ENCODE measurements at regions not wholly inside any gene's neighbourhood (a gene's known extent, or its start where the extent isn't known, plus 50 kb on each side); places are given as distances from the start of the nearest gene placed in this dataset.

DNA sequence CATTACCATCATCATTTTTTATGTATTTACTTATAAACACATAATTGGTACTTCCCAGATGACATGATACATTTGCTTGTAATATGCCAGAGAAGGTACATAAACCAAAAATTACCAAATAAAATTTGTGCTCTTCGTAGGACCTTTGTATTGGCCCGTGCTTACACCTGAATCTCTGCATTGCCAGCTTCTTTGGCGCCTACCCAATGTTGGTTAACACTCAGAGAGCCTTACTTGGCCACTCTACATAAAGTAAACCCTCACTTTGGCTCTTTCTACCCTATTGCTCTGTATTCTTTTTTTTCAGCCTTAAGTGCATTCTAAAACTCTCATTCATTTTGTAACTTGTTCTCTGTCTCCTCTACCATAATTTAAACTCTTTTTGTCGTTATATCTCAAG, 148.1 kb upstream of the ZNF608 start:
- no peak for ATAC-seq
- Histone ChIP-seq H3K4me1 (peaks cover 0 to under 1% (median 0%) of the 10 kb centered on the region in 12 donors), H3K36me3 (no peaks in the 10 kb centered on the region), H3K27ac (no peak overlapping the region), H3K4me3 (no peak overlapping the region), H3K9me3 (peaks cover 0 to 2% (median 0%) of the 10 kb centered on the region in 12 donors), H3K27me3 (no peaks in the 10 kb centered on the region)
- intact Hi-C loops (cut with DNase I) = no loop called here
- TF ChIP-seq, protein P1, sequence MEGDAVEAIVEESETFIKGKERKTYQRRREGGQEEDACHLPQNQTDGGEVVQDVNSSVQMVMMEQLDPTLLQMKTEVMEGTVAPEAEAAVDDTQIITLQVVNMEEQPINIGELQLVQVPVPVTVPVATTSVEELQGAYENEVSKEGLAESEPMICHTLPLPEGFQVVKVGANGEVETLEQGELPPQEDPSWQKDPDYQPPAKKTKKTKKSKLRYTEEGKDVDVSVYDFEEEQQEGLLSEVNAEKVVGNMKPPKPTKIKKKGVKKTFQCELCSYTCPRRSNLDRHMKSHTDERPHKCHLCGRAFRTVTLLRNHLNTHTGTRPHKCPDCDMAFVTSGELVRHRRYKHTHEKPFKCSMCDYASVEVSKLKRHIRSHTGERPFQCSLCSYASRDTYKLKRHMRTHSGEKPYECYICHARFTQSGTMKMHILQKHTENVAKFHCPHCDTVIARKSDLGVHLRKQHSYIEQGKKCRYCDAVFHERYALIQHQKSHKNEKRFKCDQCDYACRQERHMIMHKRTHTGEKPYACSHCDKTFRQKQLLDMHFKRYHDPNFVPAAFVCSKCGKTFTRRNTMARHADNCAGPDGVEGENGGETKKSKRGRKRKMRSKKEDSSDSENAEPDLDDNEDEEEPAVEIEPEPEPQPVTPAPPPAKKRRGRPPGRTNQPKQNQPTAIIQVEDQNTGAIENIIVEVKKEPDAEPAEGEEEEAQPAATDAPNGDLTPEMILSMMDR (IDR thresholded peaks at IDR 0.05) = no peak
- TF ChIP-seq POLR2A (IDR thresholded peaks at IDR 0.05) = no peak
- WGBS, 4 donors = 92 to 97% (median 97%) methylated on average over 4 of the region's 4 CpGs
- DNase-seq = no peak

DNA sequence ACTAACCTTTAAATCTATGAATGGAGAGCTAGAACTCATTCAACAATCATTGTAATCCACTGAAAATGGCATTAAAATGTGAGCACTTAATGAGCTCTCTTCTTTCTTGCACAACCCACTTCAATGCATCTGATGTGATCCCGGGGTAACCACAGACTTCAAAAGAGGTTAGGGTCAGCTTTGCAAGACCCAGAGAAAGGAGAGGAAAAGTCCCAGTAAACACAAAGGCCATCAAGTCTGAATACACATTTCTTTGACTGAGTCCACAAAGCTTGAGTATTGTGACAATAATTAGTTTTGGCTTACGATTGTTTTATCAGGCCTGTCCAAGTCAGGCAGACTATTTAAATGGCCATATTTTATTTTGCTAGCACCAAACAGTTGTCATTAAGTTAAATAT, 148.8 kb upstream of the ZNF608 start:
- Histone ChIP-seq H3K4me1 (no peaks in the 10 kb centered on the region), H3K9me3 (peaks cover 0 to 2% (median 0%) of the 10 kb centered on the region in 12 donors), H3K36me3 (no peaks in the 10 kb centered on the region), H3K4me3 (no peak overlapping the region), H3K27ac (no peak overlapping the region), H3K27me3 (no peaks in the 10 kb centered on the region)
- ATAC-seq = no peak
- DNase-seq = no peak
- intact Hi-C loops (cut with DNase I) = no loop called here
- TF ChIP-seq, protein P1 (IDR thresholded peaks at IDR 0.05) = no peak
- TF ChIP-seq POLR2A (IDR thresholded peaks at IDR 0.05) = no peak
- WGBS, 4 donors = 75 to 90% (median 87%) methylated on average over 2 of the region's 2 CpGs

DNA sequence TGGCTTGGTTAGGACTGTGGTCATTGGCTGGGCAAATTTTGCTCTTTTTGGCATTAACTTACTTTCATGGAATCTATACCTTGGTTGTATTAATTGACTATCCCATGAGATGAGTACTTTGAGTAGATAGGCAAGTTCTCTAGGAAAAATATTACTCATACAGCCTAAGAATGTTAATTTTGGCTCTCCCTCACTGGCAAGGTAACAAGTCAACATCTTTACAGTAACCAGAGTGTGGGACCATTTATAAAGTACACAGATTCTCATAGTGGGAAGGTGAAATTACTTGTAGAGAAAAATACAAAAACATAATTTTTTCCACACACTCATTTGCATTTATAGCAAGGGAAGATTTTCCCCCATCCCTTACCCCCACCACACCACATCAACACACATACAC, 154.6 kb upstream of the ZNF608 start:
- no peak overlapping the region for H3K27ac ChIP-seq
- H3K27me3 ChIP-seq = no peaks in the 10 kb centered on the region
- H3K4me1 ChIP-seq = peaks cover 6 to 24% (median 20%) of the 10 kb centered on the region in 12 donors
- ATAC-seq (no peak), DNase-seq (no peak)
- no peaks in the 10 kb centered on the region for H3K36me3 ChIP-seq
- H3K4me3 ChIP-seq = no peak overlapping the region
- intact Hi-C loops (cut with DNase I) = loop anchor here in 5 of 10 donors (5.0 to 10.0 kb wide), 8 partner anchors 144 to 1206 kb away; partner anchors contain the start of gene ZNF608 (in 1 of the 5)
- no peaks in the 10 kb centered on the region for H3K9me3 ChIP-seq
- TF ChIP-seq, protein P1 (IDR thresholded peaks at IDR 0.05) = no peak
- no peak for TF ChIP-seq POLR2A (IDR thresholded peaks at IDR 0.05)

DNA sequence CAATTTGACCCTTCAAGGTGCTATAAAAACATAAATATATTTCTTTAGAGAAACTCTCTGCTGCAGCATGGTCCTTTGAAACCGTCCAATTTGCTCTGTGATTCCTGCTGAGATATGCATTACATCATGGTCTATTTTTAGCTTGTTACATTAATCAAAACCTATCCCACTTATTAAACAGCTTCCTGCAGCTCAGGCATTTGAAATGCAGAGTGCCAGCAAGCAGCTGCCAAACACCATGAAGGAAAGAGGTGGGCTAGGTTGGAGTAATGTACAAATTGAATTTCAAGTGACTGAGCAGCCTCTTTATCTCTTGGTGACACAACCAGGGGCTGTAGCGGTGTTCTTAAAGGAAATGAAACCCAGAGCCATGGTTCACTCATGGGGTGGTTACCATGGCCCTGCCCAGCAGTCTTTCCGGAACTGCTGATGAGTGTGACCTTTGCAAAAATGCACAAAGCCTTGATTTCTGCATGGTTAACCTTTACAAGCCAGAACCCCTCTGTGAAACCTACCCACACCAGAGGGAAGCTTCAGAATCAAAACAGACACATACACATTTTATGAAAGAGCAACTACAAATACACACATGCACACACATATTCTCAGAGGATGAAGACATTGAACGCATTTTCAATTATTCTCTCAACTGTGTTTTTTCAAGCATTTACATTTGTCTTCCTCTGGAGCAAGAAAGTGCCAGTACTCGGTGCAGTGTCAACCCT, 155.8 kb upstream of the ZNF608 start:
- H3K4me3 ChIP-seq = no peak overlapping the region
- TF ChIP-seq, protein P1 (IDR thresholded peaks at IDR 0.05) = no peak
- TF ChIP-seq POLR2A (IDR thresholded peaks at IDR 0.05) = no peak
- DNase-seq (no peak), ATAC-seq (peak in 3 of 4 donors; percentile 21 to 57 (median 26))
- H3K27ac ChIP-seq = no peak overlapping the region
- peaks cover 12 to 35% (median 31%) of the 10 kb centered on the region in 12 donors for H3K4me1 ChIP-seq
- 36 to 50% (median 38%) methylated on average over 5 of the region's 5 CpGs for WGBS, 4 donors
- H3K27me3 ChIP-seq = no peaks in the 10 kb centered on the region
- intact Hi-C loops (cut with DNase I) = loop anchor here in 5 of 10 donors (5.0 to 10.0 kb wide), 8 partner anchors 143 to 1207 kb away; partner anchors contain the start of gene ZNF608 (in 1 of the 5)
- no peaks in the 10 kb centered on the region for H3K9me3 ChIP-seq
- H3K36me3 ChIP-seq = no peaks in the 10 kb centered on the region
